ENCODE measurements at regions not wholly inside any gene's neighbourhood (a gene's known extent, or its start where the extent isn't known, plus 50 kb on each side); places are given as distances from the start of the nearest gene placed in this dataset.

DNA sequence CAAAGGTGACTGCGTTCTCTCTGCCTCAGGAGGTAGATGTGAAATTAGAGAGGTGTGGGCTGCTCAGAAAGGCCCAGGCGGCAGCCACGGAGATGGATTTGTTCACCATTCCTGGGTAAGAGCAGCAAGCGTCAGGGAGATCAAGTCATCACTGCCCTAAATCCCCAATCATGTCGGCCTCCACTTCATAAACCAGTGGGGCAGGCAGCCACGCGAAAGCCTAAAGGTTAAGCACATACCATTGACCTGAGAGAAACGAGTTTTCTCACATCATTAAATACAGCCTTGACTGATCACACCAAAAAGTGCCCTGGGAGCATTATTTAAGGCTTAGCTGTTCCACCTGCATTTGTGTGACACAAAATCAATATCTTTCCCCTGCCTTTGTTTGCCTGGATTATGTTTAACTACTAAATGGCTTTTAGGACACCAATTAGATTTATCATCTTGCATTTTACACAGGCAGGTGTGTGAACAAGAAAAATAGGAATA lies 50.7 kb upstream of the FOXB1 start:
- ChIA-PET CTCF (interaction anchor here (0.7 to 1.0 kb wide), 2 partner anchors 48 to 368 kb away, joined by 3 read pairs; no protein-coding TSS in a partner anchor), POLR2A (interaction anchor here (1.3 to 1.6 kb wide), 2 partner anchors 36 to 51 kb away, joined by 4 to 10 read pairs; partner anchors contain the start of gene FOXB1)
- Histone ChIP-seq H3K4me3 (ENCODE audit: low read depth, low read length) (no peak overlapping the region), H3K4me1 (ENCODE audit: control insufficient read depth, insufficient read depth, low read length) (peaks cover 8% of the 10 kb centered on the region), H3K36me3 (ENCODE audit: control insufficient read depth in 2 of 2, insufficient read depth in 1 of 2, low read length in 2 of 2) (no peaks in the 10 kb centered on the region), H3K9me3 (ENCODE audit: control insufficient read depth, insufficient read depth, low read depth, low read length) (peaks cover 4% of the 10 kb centered on the region; the same call in 1 of the 2 replicates), H3K27ac (ENCODE audit: extremely low read depth, low read depth, low read length) (peak overlapping the region; percentile 83)
- TF ChIP-seq, protein P1, sequence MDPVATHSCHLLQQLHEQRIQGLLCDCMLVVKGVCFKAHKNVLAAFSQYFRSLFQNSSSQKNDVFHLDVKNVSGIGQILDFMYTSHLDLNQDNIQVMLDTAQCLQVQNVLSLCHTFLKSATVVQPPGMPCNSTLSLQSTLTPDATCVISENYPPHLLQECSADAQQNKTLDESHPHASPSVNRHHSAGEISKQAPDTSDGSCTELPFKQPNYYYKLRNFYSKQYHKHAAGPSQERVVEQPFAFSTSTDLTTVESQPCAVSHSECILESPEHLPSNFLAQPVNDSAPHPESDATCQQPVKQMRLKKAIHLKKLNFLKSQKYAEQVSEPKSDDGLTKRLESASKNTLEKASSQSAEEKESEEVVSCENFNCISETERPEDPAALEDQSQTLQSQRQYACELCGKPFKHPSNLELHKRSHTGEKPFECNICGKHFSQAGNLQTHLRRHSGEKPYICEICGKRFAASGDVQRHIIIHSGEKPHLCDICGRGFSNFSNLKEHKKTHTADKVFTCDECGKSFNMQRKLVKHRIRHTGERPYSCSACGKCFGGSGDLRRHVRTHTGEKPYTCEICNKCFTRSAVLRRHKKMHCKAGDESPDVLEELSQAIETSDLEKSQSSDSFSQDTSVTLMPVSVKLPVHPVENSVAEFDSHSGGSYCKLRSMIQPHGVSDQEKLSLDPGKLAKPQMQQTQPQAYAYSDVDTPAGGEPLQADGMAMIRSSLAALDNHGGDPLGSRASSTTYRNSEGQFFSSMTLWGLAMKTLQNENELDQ (tag by site-specific recombination; IDR thresholded peaks at IDR 0.05; ENCODE audit: low read depth) = peak; percentile 85
- TF ChIP-seq MZF1 (tag by site-specific recombination; IDR thresholded peaks at IDR 0.05; ENCODE audit: borderline replicate concordance) (peak; percentile 95), BCL11B (tag by site-specific recombination; IDR thresholded peaks at IDR 0.05; ENCODE audit: low read depth) (peak; percentile 57; the same call in 1 of the 2 replicates), HOXA7 (CRISPR knock-in tag; IDR thresholded peaks at IDR 0.05; ENCODE audit: borderline replicate concordance) (no peak), BCL11A (tag by site-specific recombination; IDR thresholded peaks at IDR 0.05; ENCODE audit: low read depth) (peak; percentile 68), ZNF366 (tag by site-specific recombination; conservative IDR thresholded peaks at IDR 0.05) (peak; percentile 98), ZNF16 (tag by site-specific recombination; IDR thresholded peaks at IDR 0.05; ENCODE audit: low read depth) (peak; percentile 29; the same call in 1 of the 2 replicates), ZNF146 (tag by site-specific recombination; IDR thresholded peaks at IDR 0.05) (peak; percentile 76), ZNF623 (tag by site-specific recombination; IDR thresholded peaks at IDR 0.05) (peak; percentile 37; the same call in 1 of the 2 replicates), ZNF223 (tag by site-specific recombination; IDR thresholded peaks at IDR 0.05) (no peak), ZNF202 (tag by site-specific recombination; IDR thresholded peaks at IDR 0.05; ENCODE audit: borderline replicate concordance) (no peak), ZNF354C (tag by site-specific recombination; IDR thresholded peaks at IDR 0.05; ENCODE audit: borderline replicate concordance, low read depth) (no peak), RBAK (tag by site-specific recombination; IDR thresholded peaks at IDR 0.05) (no peak), ZNF701 (tag by site-specific recombination; IDR thresholded peaks at IDR 0.05) (no peak), ZNF529 (tag by site-specific recombination; IDR thresholded peaks at IDR 0.05; ENCODE audit: insufficient replicate concordance) (peak; percentile 11), ZFP69B (tag by site-specific recombination; IDR thresholded peaks at IDR 0.05) (no peak), ZNF121 (tag by site-specific recombination; IDR thresholded peaks at IDR 0.05) (peak; percentile 45; the same call in 1 of the 2 replicates), ZNF24 (tag by site-specific recombination; IDR thresholded peaks at IDR 0.05) (peak; percentile 91), ZNF394 (tag by site-specific recombination; IDR thresholded peaks at IDR 0.05; ENCODE audit: borderline replicate concordance) (peak; percentile 86), KLF10 (tag by site-specific recombination; IDR thresholded peaks at IDR 0.05) (peak; percentile 94), ZNF416 (tag by site-specific recombination; IDR thresholded peaks at IDR 0.05) (no peak), YY1 (tag by site-specific recombination; IDR thresholded peaks at IDR 0.05) (peak; percentile 65), ZNF544 (tag by site-specific recombination; IDR thresholded peaks at IDR 0.05) (no peak), ZNF664 (tag by site-specific recombination; IDR thresholded peaks at IDR 0.05) (peak; percentile 79), TCF7L2 (IDR thresholded peaks at IDR 0.05; ENCODE audit: borderline replicate concordance, low read depth, low read length) (peak; percentile 93), OVOL3 (tag by site-specific recombination; IDR thresholded peaks at IDR 0.05) (peak; percentile 96), ZNF660 (tag by site-specific recombination; IDR thresholded peaks at IDR 0.05) (no peak)
- TF ChIP-seq, protein P2, sequence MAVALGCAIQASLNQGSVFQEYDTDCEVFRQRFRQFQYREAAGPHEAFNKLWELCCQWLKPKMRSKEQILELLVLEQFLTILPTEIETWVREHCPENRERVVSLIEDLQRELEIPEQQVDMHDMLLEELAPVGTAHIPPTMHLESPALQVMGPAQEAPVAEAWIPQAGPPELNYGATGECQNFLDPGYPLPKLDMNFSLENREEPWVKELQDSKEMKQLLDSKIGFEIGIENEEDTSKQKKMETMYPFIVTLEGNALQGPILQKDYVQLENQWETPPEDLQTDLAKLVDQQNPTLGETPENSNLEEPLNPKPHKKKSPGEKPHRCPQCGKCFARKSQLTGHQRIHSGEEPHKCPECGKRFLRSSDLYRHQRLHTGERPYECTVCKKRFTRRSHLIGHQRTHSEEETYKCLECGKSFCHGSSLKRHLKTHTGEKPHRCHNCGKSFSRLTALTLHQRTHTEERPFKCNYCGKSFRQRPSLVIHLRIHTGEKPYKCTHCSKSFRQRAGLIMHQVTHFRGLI (tag by site-specific recombination; IDR thresholded peaks at IDR 0.05) = peak; percentile 66
- TF ChIP-seq, protein P3, sequence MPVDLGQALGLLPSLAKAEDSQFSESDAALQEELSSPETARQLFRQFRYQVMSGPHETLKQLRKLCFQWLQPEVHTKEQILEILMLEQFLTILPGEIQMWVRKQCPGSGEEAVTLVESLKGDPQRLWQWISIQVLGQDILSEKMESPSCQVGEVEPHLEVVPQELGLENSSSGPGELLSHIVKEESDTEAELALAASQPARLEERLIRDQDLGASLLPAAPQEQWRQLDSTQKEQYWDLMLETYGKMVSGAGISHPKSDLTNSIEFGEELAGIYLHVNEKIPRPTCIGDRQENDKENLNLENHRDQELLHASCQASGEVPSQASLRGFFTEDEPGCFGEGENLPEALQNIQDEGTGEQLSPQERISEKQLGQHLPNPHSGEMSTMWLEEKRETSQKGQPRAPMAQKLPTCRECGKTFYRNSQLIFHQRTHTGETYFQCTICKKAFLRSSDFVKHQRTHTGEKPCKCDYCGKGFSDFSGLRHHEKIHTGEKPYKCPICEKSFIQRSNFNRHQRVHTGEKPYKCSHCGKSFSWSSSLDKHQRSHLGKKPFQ (tag by site-specific recombination; IDR thresholded peaks at IDR 0.05) = peak; percentile 99
- TF ChIP-seq, protein P4, sequence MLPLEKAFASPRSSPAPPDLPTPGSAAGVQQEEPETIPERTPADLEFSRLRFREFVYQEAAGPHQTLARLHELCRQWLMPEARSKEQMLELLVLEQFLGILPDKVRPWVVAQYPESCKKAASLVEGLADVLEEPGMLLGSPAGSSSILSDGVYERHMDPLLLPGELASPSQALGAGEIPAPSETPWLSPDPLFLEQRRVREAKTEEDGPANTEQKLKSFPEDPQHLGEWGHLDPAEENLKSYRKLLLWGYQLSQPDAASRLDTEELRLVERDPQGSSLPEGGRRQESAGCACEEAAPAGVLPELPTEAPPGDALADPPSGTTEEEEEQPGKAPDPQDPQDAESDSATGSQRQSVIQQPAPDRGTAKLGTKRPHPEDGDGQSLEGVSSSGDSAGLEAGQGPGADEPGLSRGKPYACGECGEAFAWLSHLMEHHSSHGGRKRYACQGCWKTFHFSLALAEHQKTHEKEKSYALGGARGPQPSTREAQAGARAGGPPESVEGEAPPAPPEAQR (tag by site-specific recombination; IDR thresholded peaks at IDR 0.05) = peak; percentile 38; the same call in 1 of the 2 replicates
- TF ChIP-seq, protein P5, sequence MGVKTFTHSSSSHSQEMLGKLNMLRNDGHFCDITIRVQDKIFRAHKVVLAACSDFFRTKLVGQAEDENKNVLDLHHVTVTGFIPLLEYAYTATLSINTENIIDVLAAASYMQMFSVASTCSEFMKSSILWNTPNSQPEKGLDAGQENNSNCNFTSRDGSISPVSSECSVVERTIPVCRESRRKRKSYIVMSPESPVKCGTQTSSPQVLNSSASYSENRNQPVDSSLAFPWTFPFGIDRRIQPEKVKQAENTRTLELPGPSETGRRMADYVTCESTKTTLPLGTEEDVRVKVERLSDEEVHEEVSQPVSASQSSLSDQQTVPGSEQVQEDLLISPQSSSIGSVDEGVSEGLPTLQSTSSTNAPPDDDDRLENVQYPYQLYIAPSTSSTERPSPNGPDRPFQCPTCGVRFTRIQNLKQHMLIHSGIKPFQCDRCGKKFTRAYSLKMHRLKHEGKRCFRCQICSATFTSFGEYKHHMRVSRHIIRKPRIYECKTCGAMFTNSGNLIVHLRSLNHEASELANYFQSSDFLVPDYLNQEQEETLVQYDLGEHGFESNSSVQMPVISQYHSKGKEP (tag by site-specific recombination; IDR thresholded peaks at IDR 0.05) = peak; percentile 96
